Epidermal melanocyte (primary cell): ENCODE measurements at regions not wholly inside any gene's neighbourhood (a gene's known extent, or its start where the extent isn't known, plus 50 kb on each side); places are given as distances from the start of the nearest gene placed in this dataset.
"Not testable (repeated sequence)": the region's sequence is repeated elsewhere in the genome, so short reads cannot be mapped to it uniquely, and the experiment has no call there.

ENCODE experiments used
- DNase-seq: peaks from one replicate; pipeline ENCODE4 v3.0.0; 2011; ENCODE audit warnings: low spot score; ENCODE audit not compliant: insufficient read length

DNA sequence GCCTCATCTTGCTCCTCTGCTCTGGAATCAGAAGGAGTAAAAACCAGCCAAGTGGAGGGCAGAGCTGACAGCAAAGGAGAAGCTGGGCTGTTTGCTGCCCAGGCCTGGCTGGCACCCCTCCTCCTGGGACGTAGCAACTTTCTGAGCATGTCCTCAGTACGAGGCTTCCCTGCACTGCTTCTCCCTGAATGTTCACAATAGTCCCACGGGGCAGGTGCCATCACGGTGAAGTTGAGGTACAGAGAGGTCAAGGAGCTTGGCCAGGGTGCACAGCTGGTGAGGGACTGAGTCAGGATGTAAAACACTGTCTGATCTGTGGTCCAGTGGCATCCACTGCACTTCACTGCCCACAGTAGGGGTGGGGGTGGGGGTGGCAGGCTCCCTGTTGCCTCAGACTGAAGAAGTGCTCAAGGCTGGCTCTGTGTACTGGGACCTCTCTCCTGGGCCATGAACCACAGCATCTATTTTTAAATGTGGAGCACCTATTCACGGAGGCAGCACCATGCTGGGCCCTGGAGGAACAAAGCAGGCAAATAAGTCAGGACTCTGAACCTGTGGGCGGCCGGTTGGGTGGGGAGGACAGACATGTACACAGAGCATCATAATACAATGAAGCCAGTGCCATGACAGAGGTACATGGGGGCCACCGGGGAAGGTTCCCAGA is 369.5 kb downstream of the SEC14L1 start:
- no peak for DNase-seq

DNA sequence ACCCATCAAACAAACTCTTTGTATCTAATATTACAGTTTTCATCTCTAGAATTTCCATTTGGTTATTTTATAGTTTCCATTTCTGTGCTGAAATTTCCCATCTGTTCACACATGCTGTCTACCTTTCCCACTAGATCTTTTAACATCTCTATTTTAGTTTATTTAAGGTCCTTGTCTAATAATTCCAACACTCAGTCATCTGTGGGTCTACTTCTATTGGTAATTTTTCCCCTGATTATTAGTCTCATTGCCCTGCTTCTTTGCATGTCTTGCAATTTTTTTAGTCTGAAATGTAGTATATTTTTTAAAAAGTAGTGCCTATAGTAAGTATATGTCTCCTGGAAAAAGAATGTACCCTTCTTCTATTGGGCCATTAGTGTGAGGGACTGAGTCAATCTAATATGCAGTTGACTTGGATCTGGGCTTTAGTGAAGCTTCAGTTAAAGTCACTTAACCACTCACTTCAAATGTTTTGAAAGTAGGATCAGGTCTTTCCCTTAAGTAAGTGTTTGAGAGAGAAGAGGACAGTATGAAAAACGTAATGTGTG is 370.8 kb downstream of the SEC14L1 start:
- DNase-seq: no peak

DNA sequence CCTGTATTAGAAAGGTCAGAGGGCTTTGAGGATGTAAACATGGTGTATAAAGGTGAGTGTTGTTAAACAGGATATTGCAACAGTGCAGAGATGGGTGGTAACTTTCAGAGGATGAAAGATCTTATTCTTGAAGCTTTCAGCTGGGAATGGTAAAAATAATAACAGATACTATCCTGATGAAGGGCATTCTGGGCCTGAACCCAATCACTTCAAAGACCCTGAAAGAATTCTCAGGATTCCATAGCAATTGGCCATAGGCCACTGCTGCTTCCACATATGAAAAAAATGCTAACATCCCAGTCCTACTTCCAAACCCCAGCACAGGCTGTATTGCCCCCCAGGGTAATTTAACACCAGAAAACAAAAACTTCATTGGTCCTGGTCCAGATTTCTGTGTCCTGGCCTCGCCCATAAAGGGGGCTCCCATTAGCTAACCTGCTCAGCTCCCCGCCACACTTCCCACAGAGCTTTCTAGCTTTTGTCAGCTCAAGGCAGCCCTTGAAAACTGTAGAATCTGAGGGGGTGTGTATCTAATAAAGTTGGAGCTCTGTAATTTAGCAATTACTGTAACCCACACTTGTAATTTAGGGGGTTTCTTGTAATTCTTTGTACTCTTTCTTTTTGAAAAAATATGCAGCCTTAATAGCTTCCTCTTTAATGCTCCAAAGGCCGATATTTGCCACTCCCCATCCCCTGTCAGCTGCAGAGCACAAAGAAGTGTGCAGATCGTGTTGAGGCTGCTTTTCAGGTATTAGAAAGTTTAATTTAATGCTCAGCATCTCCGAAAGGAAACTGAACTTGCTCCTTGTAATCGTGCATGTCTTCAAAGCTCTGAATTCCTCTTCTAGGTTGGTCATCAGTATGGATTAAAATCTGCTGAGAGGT is 371.5 kb downstream of the SEC14L1 start:
- DNase-seq: no peak

DNA sequence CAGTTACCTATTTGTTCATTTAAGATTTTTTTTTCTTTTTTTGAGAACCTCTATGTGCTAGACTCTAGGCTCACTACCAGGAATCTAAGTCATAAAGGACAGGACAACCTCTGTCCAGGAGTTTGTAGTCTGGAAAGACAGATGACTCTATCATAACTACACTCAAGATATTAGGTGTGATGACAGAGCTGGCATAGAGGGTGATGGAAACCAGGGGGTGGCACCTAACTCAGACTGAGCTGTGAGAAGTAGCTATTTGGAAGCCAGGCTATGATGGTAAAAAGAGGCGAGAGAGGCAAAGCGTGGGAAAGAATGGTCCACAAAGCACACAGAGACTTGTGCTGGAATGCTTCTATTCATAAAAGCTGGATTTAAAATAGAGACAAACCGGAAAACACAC is 372.3 kb downstream of the SEC14L1 start:
- DNase-seq: no peak

DNA sequence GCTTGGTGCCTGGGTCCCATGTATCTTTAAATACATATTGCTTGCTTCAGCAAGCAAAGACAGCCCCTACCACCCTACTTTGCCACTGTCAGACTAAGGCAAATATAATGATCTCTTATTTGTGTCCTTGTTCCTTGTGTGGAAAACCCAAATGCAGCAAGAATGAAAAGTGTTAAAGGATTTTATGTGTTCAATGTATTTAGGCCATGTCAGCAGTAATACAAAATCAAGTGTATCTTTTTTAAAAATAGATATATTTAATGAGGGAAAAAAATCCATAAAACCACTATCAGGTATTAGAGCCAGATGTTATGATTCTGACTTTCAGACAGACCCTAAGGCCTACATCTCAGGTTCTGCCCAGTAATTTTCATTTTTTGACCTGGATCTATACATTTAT is 374.5 kb downstream of the SEC14L1 start:
- no peak for DNase-seq

DNA sequence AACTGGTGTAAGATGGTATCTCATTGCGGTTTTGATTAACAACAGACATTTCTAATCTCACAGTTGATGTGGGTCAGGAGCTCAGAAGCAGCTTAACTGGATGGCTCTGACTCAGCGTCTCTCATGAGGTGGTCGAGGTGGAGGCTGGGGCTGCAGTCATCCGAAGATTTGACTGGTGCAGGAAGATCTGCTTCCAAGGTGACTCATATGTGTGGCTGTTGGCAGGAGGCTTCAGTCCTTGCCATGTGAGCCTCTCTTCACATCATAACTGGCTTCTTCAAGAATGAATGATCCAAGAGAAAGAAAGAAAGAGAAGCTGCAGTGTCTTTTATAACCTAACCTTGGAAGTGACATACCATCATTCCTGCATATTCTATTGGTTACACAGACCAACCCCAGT is 376.1 kb downstream of the SEC14L1 start:
- DNase-seq: no peak

DNA sequence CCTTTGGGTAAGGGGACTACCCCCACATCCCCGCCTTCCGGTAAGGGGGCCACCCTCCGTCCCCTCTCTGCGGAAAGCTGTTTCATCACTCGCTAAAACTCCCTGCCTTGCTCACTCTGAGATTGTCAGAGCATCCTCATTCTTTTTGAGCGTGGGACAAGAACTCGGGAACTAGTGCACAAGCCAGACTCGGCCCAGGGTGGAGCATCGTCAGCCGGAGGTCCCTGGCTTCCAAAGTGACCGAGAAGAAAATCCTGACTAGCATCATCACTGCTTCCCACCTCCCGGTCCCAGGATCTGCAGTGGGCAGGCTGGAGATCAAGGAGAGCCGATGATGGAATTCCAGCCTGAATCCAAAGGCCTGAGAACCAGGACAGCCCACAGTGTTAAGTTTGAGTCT is 380.3 kb downstream of the SEC14L1 start:
- no peak for DNase-seq

DNA sequence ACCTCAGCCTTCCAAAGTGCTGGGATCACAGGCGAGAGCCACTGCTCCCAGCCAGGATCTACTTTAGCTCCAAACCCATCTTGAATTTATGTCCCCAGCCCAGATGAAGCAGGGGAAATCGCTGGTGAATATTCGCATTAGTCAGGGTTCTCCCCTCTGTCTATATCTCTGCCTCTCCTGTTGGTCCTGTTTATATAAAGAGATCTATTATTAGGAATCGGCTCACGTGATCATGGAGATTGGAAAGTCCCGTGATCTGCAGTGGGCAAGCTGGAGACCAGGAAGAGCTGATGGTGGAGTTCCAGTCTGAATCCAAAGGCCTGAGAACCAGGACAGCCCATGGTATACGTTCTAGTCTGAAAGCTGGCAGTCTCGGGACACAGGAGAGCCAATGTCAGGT is 382.8 kb downstream of the SEC14L1 start:
- no peak for DNase-seq

DNA sequence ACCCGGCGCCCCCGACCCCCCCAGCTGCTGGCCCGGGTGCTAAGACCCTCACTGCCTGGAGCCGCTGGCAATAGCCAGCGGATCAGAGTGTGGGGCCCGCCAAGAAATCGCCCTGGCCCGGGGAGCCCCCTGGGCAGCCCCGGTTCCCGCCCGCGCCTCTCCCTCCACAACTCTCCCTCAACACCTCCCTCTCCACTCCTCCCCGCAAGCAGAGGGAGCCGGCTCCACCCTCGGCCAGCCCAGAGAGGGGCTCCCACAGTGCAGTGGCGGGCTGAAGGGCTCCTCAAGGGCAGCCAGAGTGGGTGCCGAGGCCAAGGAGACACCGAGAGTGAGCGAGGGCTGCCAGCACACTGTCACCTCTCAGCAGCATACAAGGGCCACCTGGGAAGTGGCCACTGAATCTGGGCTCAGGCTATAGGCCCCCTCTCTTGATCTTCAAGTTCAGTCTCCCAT is 385.5 kb downstream of the SEC14L1 start:
- no peak for DNase-seq

DNA sequence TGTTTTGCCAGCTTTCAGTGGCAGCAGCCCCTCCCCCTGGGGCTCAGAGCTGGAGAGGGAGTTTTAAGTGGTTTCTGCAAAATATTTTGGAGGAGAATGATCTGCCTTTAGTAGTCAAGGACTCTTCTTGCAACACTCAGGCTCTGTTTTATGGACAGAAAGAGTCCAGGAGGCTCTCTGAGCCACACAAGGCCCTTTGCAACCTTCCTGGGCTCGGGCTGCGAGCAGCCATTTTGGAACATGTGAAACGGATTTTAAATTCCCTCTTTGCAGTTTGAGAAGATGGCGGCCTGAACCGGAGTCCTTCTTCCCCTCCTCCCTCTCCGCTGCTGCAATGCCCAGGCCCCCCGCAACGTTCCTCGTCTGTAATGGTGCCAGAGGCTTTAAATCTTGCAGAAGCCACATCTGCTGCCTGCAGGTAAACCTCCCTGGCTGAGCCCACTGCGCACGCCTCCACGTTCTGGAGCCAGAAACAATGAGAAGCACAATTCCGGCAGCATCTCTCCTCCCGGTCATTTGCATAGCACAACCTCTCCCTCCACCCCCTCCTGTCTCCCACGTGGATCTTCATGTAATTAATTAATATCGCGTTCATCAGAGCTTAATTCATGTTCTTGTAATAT is 386.1 kb downstream of the SEC14L1 start:
- no peak for DNase-seq

DNA sequence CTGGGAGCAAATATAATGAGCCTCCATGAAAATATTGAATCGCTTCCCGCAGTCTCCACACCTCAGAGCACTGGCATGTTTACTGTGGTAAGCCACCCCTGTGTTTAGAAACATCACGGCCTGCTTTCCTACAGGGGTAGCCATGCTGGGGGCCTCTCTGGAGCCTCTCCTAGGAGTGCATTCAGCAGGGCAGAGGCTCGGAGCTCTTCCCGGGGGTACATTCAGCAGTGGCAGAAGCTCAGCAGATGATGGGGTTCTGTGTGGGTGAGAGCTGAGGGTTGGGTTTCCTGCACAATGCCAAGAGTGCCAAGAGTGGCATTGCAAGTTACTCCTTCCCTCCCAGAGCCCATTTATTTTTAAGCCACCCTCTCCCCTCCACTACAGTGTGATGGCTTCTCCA is 386.6 kb downstream of the SEC14L1 start:
- DNase-seq: no peak

DNA sequence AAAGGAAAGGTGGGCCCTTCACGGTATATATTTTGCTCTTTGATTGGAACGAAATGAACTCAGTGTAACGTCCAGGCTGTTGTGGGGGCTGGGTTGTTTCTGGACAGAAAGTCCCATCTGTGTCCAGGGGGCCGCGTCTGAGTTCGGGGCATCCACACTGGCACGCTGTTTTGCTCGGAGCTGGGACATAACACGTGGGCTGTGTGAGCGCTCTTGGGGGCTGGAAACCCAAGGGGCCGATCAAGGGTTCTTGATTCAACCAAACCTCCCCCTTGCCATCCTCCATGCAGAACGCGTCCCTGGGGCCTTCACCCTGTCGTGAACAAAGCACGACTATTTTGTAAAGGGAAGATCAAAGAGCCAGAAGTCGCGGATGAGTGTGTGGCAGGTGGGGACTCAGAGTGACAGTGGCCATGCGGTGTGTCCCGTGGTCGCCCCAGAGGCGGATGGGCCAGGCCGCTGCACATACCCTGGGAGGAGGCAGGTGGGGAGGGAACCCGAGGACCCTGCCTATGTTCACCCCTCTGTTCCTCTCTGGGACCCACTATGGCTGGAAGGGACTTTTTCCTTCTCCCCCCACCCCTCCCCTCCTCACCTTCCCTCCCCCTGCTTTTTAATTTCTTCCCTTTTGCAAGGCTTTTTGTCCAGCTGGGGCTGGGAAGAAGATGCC is 387.2 kb downstream of the SEC14L1 start:
- DNase-seq: no peak

DNA sequence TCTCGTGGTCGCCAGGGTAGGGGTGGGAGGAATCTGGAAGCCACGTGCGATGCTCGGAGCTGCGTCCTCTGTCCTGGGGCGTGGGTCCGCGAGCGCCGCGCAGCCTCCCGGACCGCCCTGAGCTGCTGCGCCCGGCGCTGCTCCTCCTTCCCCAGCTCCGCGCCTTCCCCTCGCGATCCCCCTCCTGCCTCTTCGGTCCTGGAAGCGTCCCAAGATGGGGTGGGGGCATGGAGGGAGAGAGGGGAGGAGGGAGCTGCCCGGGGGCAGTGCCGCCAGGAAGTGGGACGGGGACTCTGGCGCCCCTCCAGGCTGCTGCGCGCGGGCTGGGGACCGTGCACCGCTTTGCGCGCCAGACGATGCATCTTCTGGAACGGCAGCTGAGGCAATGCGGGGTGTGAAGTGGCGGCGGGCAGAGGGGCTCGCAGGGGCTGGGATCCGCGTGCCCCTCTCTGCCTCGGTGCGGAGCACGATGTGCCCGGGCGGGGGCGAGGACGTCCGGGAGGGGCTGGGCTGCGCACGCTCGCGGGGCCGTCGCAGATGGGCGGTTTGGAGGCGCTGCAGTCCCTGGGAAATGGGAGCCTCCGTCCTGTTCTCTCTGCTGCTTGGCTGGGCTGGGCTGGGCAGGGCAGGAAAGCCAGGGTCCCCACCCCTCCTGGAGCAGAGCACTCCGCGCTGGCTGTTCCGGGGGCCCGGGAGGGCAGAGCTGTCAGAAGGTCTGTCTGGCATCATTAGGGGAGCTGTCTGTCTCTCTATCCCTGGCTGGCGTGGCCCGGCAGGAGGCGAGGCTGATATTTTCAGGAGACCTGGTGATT is 388.0 kb downstream of the SEC14L1 start:
- DNase-seq: no peak

DNA sequence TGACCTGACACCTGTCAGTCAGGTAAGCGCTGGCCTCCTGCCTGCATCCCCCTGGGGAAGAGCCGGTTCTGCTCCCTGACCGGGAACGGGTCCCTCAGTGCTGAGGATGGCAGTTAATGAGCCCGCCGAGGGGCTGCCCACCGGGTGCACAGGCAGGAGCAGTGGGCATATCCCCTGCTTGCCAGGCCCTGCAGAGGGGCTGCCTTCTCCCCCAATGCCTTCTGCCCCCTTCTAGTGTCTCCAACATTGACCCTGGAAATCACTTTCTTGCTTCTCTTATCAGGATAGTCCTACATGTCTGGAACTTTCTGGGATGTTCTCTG is 388.5 kb downstream of the SEC14L1 start:
- no peak for DNase-seq

DNA sequence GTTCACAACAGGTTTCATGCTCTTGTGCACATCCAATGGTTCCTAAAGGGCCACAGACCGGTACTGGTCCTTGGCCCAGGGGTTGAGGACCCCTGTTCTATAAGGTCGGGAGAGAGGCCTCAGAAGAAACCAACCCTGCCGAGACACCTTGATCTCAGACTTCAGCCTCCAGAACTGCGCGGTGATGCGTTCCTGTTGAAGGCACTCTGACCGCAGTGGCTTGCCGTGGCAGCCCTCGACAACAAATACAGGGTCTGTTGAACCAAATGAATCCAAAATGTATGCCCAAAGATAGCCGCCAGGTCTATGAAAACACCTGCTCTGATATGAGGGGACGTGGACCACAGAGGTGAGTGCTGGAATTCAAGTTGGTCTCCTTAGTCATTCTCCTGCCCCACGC is 389.8 kb downstream of the SEC14L1 start:
- DNase-seq: no peak

DNA sequence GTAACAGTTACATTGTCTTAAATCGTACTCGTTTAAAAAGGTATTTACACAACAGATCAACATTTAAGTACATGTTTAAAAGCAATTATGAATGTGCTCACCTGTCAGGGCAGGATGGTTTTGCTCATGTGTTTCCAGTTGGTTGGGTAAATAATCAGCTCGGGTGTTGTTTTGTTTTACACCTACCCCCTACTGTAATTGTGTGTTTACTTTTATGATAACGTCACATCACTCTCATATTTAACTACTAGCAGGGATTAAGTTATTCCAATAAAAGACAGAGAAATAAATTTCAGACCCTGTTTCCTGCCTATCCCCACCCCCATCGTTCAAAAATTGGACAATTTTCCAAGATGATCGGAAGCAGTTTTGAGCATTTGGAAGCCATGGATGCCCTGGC is 390.2 kb downstream of the SEC14L1 start:
- DNase-seq: no peak

DNA sequence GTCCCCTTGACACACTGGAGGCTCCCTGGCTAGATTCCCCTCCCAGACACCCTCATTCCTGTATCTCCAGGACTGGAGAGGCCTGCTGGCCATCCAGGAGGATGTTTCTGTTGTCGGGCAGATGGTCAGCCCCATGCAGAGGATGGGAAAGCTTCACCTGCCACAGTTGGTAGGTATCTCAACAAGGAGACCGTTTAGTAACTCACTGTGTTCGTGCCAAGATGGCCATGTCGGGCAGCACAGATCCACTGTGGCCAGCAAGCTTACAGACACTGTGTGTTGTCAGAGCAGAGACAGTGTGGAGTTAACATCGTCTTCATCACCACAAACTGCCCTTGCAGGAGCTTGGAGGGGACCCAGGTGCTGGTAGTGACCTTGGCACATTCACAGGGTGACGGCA is 390.9 kb downstream of the SEC14L1 start:
- no peak for DNase-seq

DNA sequence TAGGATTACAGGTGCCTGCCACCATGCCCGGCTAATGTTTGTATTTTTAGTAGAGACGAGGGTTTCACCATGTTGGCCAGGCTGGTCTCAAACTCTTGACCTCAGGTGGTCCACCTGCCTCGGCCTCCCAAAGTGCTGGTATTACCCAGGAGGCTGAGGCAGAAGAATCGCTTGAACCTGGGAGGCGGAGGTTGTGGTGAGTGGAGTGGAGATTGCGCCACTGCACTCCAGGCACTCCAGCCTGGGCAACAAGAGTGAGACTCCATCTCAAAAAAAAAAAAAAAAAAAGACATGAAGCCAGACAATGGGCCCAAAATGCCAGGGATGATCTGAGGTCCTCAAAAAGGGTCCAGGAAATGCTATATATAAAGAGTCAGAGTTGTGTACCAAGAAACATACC is 392.9 kb downstream of the SEC14L1 start:
- not testable (repeated sequence) for DNase-seq

DNA sequence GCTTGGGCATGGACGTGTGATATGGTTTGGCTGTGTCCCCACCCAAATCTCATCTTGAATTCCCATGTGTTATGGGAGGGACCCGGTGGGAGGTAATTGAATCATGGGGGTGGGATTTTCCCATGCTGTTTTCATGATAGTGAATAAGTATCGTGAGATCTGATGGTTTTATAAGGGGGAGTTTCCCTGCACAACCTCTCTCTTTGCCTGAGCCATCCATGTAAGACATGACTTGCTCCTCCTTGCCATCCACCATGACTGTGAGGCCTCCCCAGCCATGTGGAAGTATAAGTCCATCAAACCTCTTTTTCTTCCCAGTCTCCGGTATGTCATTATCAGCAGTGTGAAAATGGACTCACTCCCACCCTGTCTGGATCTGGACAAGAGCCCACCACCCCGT is 393.4 kb downstream of the SEC14L1 start:
- DNase-seq: no peak

DNA sequence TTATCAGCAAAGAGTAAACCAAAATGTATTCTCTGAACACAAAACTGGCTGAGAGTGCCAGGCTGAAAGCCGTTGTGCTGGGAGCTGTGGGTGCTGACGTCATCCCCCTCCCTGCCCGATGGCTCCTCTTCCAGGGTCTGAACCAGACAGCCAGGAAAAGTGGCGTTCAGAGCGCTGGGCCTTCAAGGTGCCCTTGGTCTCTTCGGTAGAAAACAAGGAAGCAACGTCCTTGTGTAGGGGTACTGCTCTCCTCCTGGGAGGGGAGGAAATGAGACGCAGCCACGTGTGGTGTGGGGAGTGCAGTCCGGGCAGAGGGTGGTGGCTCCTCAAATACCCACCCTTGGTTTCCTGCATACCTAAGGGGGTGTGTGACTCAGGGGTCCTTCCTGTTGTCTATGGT is 394.7 kb downstream of the SEC14L1 start:
- no peak for DNase-seq

DNA sequence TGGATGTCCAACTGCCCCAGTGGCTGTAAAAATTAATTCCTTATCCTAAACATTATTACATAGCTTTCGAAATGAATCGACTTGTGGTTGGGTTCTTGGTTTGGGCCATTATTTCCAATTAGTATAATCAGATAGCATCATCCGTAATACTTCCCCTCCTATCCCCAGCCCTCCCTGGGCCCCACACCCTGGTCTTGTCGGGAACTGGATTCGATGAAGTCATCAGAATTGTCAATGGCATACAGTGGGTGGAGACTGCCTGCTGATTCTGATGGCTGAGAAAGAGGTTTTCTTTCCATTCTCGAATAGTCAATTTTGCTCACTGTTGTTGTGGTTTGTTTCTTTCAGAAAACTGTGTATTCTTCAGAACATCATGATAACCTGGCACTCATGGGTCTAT is 395.1 kb downstream of the SEC14L1 start:
- no peak for DNase-seq
